PC-3 (cell line): ENCODE measurements at regions not wholly inside any gene's neighbourhood (a gene's known extent, or its start where the extent isn't known, plus 50 kb on each side); places are given as distances from the start of the nearest gene placed in this dataset.

Source experiments
- EZH2 ChIP-seq: fragments of 300-600 bp; sonication (generic); IDR thresholded peaks from one replicate; pipeline ENCODE4 v1.6.1; 2017; ENCODE audit warnings: antibody characterized with exemption, mild to moderate bottlenecking, low read length; ENCODE audit not compliant: unreplicated experiment
- EZH2phosphoT487 ChIP-seq: fragments of 300-600 bp; sonication (generic); IDR thresholded peaks from 2 replicates; pipeline ENCODE4 v1.6.1; 2018; ENCODE audit warnings: mild to moderate bottlenecking, antibody characterized with exemption, low read length, borderline replicate concordance

- TF ChIP-seq EZH2 (no peak), EZH2phosphoT487 (no peak)
Measured at GRCh38 chr5:34599471-34600117, 56.5 kb upstream of the RAI14 start.
